GM18519 (cell line): ENCODE measurements at regions not wholly inside any gene's neighbourhood (a gene's known extent, or its start where the extent isn't known, plus 50 kb on each side); places are given as distances from the start of the nearest gene placed in this dataset.

ENCODE experiments used
- ATAC-seq: cut with Tn5 transposase; IDR thresholded peaks from one replicate; pipeline ENCODE4 v1.9.1; 2021; ENCODE audit warnings: mild to moderate bottlenecking, moderate library complexity; ENCODE audit not compliant: unreplicated experiment, low FRiP score

- ATAC-seq = no peak
These were observed 204.1 kb upstream of the SMC2 start for GRCh38 chr9:103889989-103890388.

GRCh38 chr9:103894184-103894583, 199.9 kb upstream of the SMC2 start:
- no peak for ATAC-seq

DNA sequence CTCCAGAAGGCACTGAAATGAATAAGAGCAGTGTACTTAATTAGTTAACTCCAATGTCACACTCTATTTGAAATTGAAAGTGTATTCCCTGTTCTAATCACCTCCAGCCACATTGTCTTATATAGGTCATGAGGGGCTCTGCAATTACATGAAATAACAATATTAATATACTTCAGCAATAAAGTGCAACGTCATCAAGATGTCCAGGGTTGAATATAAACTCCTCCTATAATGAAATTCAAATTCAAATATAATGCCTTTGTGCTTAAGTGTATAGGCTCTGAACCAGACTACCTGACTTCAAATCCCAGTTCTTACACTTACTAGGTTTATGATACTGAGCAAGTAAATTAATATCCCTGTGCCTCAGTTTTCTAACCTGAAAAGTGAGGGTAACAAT, 195.6 kb upstream of the SMC2 start:
- no peak for ATAC-seq

GRCh38 chr9:103899866-103900265, 194.2 kb upstream of the SMC2 start:
- ATAC-seq = no peak

DNA sequence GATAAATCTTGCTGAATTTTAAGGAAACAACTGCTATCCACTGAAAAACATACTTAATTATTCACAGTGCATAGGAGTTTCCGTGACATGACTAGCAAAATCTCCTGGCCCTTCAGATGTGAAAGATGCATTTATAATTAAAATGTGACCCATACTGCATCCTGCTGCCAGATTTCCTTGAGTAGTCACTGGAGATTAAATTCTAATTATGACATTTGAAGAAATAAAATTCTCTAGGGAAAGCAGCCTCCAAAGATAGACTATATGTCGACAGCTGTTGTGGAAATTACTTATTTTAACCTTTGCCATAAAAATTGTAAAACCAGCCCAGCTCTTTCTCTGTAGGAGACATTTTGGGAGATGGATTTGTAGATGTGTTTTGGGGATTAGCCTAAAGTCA, 193.6 kb upstream of the SMC2 start:
- ATAC-seq = no peak

GRCh38 chr9:103902263-103902662, 191.8 kb upstream of the SMC2 start:
- ATAC-seq = no peak

DNA sequence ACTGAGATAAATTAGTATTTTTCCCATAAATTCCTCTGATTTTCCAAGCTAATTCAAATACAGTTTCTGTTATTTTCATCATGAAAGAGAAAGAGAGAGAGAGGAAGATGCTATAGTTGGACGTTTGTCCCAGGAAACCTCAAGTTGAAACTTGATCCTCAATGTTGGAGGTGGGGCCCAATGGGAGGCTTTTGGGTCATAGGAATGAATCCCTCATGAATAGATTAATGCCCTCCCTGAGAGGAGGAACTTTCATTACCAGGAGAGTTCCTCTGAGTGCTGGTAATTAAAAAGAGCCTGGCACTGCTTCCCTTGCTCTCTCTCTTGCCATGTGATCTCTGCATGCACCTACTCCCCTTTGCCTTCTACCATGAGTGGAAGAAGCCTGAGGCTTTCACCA, 189.9 kb upstream of the SMC2 start:
- no peak for ATAC-seq

DNA sequence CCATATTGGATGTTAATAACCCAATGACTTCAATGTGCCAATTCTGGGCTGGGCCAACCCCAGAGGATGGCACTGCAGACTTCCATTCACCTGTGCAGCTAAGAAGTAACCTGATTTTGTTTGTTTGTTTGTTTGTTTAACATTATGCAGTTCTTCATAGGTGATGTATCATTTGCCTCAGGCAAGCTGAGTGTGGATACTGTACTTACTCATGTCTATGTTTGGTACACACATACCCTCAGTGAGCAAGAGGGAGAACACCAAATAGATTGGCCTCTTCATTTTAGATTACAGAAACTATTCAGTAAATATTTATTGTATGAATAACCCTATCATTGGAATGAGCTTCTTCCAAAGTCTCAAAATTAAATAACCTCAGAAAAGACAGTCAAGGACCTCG, 180.2 kb upstream of the SMC2 start:
- ATAC-seq = no peak

GRCh38 chr9:103919605-103920209, 174.4 kb upstream of the SMC2 start:
- ATAC-seq = no peak

- no peak for ATAC-seq
These were observed 165.7 kb upstream of the SMC2 start for GRCh38 chr9:103928442-103928841.

DNA sequence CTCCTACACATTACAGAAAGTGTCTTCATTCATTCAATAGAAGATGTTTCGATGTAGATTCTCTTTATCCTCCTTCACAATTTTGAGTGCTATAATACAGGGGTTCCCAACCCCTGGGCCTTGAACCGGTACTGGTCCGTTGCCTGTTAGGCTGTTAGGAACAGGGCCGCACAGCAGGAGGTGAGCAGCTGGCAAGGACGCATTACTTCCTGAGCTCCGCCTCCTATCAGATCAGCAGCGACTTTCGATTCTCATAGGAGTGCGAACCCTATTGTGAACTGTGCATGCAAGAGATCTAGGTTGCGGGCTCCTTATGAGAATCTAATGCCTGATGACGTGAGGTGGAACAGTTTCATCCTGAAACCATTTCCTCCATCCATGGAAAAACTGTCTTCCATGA, 153.0 kb upstream of the SMC2 start:
- no peak for ATAC-seq

- ATAC-seq = no peak
These were observed 151.9 kb upstream of the SMC2 start for GRCh38 chr9:103942200-103942599.

- no peak for ATAC-seq
These were observed 151.5 kb upstream of the SMC2 start for GRCh38 chr9:103942651-103943050.

DNA sequence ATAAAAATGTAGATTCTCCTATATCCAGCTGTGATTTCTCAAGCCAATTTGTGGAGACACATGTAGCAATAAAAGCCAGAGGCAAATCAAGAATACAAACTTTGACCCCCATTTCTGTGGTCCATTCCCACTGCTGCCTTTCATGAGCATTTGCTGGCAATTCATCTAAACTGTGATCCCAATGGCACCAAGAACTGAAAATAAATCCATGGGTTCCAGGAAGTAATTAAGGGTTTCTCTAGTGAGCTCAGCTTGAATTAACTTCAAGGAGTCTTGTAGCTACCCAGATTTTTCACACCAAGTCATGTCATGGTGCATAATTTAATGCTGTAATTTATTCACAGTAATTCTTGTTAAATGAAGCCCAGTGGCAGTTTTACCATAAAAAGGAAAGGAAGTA, 145.0 kb upstream of the SMC2 start:
- ATAC-seq = no peak

GRCh38 chr9:103977163-103977562, 116.9 kb upstream of the SMC2 start:
- ATAC-seq = no peak

GRCh38 chr9:103978396-103978795, 115.7 kb upstream of the SMC2 start:
- no peak for ATAC-seq

- ATAC-seq = no peak
These were observed 112.2 kb upstream of the SMC2 start for GRCh38 chr9:103981912-103982311.

DNA sequence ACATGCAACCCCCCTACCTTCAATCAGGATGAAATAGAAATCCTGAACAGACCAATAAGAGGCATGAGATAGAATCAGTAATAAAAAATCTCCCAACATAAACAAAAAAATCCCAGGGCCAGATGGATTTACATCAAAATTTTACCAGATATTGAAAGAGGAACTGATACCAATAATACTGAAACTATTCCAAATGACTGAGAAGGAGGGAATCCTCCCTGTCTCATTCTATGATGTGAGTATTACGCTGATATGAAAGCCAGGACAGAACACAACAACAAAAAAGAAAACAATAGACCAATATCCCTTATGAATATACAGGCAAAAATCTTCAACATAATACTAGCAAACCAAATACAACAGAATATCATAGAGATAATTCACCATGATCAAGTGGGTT, 109.0 kb upstream of the SMC2 start:
- no peak for ATAC-seq

DNA sequence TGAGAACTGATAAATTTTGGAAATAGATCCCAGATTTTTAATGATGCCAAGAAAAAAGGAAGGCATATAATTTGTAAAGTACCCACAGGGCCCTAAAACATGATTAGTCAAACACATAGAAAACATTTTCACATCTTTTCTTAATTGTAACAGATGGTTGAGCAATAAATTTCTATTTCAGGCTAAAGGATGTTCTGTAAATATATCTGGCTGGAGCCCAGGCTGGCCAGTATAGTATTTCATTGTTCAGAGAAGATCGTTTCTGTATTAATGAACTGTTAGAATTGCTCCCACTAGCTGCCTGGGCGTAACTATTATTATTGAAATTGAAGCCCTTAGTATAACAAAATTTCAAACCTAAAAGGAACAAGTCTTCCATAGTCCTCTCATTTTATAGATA, 105.3 kb upstream of the SMC2 start:
- no peak for ATAC-seq

DNA sequence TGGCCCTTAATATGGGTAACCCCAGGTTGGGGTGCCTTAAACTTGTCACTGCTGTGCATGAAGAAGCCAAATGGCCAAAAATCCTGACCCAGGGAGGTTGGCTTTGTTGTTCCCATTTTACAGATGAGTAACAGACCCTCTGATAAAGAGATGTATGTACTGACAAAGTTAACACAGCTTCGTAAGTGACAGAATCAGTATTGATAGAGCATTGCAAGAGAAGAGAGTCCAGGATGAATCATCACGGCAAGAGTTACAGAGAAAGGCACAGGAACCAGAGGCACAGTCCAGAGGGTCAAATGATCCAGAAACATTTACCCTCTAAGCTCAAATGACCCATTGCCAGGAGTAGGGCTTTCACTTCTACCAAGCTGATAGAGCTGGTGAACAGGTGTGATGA, 103.8 kb upstream of the SMC2 start:
- no peak for ATAC-seq

GRCh38 chr9:103991001-103991400, 103.1 kb upstream of the SMC2 start:
- ATAC-seq = no peak

- peak; percentile 74 for ATAC-seq
These were observed 102.4 kb upstream of the SMC2 start for GRCh38 chr9:103991698-103992097.

- no peak for ATAC-seq
These were observed 101.0 kb upstream of the SMC2 start for GRCh38 chr9:103992938-103993579.
